GM19351 (cell line): ENCODE measurements at regions not wholly inside any gene's neighbourhood (a gene's known extent, or its start where the extent isn't known, plus 50 kb on each side); places are given as distances from the start of the nearest gene placed in this dataset.
A peak's percentile ranks its signal among the peaks of the same experiment; 100 is the strongest.

Experiments used
- ATAC-seq: cut with Tn5 transposase; IDR thresholded peaks from one replicate; pipeline ENCODE4 v1.9.1; 2021; ENCODE audit warnings: mild to moderate bottlenecking, moderate library complexity; ENCODE audit not compliant: unreplicated experiment

DNA sequence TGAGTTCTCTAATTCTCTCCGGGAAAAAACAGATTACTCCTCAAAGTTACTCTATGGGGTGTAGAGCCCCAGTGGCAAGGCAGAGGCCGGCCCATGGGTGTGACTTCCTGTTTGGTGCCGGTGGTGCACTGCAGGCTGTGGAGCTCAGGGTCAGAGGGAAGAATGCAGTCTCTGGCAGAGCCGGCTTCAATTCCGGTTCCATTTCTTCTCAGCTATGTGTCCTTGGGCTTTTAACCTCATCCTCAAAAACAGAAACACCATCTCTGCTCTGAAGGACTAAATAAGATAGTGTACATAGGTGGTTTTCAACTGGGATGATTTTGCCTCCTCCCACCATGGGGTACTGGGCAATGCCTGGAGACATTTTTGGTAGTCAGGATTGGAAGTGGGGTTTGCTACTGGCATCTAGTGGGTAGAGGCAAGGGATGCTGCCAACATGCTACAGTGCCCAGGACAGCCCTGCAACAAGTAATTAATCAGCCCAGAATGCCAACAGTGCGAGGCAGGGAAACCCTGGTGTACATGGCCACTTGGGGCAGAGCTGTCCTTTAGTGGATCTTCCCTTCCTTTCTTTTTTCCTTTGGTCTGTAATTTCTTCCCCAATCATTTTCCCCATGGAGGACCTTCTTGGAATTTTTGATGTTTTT lies 81.2 kb downstream of the INSIG2 start:
- ATAC-seq: peak; percentile 89

GRCh38 chr2:118168615-118169014 lies 80.3 kb downstream of the INSIG2 start:
- ATAC-seq: no peak

GRCh38 chr2:118167026-118167425 lies 78.8 kb downstream of the INSIG2 start:
- no peak for ATAC-seq

GRCh38 chr2:118166242-118166641 lies 78.0 kb downstream of the INSIG2 start:
- no peak for ATAC-seq

GRCh38 chr2:118165595-118165994 lies 77.3 kb downstream of the INSIG2 start:
- no peak for ATAC-seq
